NOMO-1 treated with dmso at 0.1 percent for 144 hours (cell line): ENCODE measurements at regions not wholly inside any gene's neighbourhood (a gene's known extent, or its start where the extent isn't known, plus 50 kb on each side); places are given as distances from the start of the nearest gene placed in this dataset.

ENCODE experiments used
- DNase-seq: peaks from one replicate; lab custom pipeline; 2025; ENCODE audit not compliant: unreplicated experiment; lab: John Stamatoyannopoulos, UW

GRCh38 chr7:25358926-25359325 is 130.6 kb upstream of the NPVF start:
- no peak for DNase-seq

GRCh38 chr7:25359471-25360059 is 131.3 kb upstream of the NPVF start:
- DNase-seq = no peak

DNA sequence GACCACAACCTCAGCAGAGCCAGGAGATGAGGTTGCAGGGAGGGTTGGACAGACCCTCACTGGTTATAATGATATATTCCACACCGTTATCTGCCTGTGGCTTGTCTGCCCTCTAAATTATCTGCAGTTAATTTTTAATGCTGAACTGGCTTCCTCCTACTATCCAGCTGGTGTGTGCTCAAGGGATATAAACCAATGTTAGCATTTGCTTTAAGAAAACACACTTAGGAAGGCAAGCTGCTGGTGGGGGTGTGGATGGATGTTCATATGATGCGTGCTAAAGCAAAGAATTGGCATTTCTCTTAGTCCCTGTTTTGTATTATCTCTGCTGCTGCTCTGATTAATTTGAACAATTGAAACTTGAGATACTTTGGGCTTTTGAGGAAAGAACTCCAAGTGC is 132.2 kb upstream of the NPVF start:
- DNase-seq = no peak

GRCh38 chr7:25361387-25361786 is 133.1 kb upstream of the NPVF start:
- no peak for DNase-seq

GRCh38 chr7:25361863-25362262 is 133.6 kb upstream of the NPVF start:
- no peak for DNase-seq

DNA sequence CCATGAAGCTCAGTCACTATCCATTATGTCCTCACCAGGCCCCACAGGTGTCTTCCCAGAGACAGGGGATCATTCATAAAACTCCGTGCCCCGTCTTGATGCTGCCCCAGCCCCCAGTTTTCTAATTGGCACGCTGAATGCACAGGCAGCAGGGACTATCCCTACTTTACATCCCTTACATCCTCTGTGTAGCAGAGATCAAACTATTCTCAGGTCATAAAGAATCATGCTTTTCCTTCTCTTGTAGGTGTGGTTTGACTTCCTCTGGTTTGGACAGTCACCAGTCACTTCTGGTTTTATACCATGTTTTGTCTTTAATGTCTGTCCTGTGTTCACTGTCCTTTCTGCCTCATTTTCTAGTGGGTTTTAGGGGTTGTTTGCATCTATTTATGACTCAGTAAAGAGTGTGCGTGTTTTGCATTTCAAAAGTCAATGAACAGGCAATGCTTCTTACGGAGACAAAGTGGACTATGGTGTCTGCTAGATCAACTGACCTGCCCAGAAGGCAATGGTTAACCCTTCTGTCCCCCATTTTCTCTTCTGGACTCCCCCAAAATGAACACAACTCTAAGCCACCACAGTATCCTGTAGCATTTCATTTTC is 140.4 kb upstream of the NPVF start:
- no peak for DNase-seq

DNA sequence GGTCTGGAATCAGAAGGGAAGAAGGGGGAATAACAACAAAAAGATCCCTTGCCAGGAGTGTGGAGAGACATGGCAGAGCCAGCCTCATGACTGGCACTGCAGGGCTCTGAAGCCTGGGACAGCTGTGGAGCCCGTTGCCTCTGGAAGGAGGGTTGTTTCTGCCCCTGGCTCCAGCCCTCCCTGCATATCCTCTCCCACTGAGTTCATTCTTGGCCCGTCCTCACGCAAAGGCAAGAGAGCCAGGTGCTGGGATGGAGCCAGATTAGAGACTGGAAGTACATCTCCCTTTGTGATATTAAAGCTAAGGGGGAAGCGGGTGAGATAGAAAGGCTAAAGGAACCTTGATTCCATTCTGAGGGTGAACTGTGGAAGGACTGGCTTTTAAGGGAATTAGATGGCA is 141.5 kb upstream of the NPVF start:
- DNase-seq = no peak

- DNase-seq = no peak
Observed at GRCh38 chr7:25371972-25372371, 143.7 kb upstream of the NPVF start.

- no peak for DNase-seq
Observed at GRCh38 chr7:25375805-25376600, 147.7 kb upstream of the NPVF start.

DNA sequence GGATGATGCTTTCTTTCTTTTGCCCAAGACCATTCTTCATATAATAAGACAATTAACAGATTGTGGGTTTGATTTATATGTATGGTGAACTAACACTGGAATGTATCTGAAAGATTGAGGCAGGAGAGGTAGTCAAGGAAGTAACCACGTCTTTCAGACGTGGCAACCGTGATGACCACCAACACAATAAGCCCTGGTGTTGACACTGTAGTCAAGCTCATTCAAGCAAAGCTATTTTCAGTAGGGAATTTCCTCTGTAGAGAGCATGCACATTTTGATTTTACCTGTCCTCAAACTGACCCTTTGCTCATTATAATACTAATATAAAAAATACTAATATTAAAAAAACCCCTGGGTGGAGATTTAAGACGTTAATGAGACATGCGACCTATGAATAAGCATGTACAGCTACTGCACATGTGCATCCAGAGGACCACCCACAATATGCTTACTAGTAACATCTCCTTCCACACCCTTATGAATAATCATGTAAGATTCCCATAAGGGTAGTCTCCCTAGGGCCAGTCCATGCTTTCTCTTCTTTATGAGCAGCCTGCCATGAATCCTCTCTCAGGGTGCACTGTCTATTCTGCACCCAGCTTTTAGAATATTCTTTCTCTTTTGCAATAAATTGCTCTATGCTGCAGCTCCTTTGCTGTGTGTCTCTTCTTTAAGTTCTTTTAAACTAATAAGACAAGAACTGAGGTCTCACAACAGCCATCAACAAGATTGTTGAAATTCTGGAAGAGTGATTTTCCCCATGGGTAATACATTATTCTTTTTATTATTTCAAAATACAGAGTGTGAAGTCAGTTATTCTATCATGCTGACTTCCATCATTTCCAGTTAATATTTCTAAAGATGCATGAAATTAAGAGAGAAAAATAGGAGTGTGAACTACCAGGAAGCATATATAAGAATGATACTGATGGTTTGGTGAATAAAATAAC is 151.3 kb upstream of the NPVF start:
- DNase-seq = no peak

GRCh38 chr7:25381818-25382589 is 153.7 kb upstream of the NPVF start:
- no peak for DNase-seq

- DNase-seq = no peak
Observed at GRCh38 chr7:25382869-25383268, 154.6 kb upstream of the NPVF start.

DNA sequence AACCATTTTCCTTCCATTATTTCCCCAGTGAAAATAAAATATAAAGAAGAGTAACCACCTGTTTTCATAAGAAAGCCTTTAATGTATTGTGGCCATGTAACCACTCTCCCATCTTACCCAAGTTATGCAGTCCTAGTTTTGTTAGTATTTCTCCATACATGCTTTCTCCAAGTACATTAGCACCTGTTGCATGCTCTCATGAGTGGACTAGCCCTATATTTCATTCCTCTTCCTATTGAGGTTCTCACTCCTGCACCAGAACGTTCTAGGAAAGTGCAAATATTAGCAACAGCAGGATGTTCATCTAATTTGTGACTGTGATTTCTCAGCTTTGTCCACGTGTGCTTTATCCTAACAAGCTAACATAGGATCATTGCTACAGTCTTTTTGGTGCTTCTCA is 155.1 kb upstream of the NPVF start:
- no peak for DNase-seq

- DNase-seq = no peak
Observed at GRCh38 chr7:25384788-25385505, 156.7 kb upstream of the NPVF start.

- no peak for DNase-seq
Observed at GRCh38 chr7:25385506-25386136, 157.3 kb upstream of the NPVF start.

DNA sequence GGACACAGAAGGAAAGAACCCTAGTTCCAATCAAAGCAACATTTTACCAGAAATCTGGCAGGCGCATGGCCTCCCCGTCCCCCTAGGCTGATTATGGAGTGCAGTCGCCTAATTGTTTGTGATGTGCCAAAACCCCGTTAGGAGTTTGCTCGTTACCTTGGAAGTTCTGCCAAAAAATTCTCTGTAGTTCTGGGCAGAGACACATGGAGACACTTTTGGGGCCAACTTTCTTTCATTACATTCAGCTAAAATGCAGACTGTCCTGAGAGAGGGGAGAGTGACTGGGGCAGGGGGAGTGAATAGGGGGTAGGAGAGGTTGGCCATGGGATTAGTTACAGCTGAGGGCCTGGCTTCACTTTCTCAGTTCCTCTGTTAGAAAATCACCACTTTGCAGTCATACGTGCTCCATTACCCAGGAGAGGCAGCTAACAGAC is 158.0 kb upstream of the NPVF start:
- no peak for DNase-seq

GRCh38 chr7:25388681-25389080 is 160.4 kb upstream of the NPVF start:
- no peak for DNase-seq

DNA sequence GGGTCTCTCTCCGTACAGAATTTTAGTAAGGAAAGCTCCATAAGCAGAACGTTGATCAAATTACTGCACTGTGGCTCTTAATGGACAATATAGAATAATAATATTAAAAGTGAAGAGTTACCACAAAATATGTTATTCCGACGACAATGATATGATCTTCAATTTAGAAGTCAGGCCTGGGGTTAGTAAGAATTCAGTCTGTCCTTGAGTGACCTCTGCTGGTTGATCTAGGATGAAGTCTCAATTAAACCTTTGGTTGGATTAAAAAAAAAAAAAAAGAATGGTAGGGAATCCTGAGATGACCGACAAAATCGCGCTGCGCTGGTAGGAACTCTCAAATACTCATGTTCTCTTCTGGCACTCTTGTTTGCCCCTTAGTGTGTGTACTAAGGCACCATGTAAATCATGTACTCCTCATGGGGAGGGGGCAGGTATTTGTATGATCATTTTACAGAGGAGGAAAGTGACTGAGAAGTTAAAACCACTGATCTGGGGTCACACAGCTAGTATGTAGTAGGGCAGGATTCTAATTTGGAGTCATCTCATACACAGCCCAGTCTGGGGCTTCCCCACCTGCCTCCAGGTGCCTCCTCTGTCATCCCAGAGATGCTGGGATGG is 161.3 kb upstream of the NPVF start:
- no peak for DNase-seq

DNA sequence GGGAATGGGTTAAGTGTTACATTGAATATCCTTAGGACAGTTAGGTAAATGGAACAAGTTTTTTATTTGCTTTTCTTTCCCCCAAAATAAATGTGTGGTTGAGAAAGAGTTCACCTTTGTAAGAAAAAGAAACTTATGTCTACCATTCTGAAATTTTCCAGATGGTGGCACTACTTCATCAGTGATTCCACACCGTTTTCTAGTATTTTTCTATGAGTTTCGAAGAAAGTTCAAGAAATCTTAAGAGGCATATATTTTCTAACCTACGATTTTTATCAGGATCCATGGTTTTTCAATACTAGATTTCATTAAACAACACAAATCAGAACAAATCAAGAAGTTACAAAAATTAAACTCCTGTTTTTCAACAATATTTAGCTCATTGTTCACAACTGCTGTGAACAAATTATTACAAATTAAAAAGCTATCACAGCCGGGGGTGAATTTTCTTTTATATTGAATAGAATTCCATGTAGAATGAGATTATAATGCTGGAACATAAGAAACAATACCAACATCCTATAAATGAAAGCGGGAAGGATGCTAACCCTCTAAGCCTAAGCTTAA is 163.1 kb upstream of the NPVF start:
- no peak for DNase-seq
